Fibroblast of skin of scalp (primary cell): ENCODE measurements at regions not wholly inside any gene's neighbourhood (a gene's known extent, or its start where the extent isn't known, plus 50 kb on each side); places are given as distances from the start of the nearest gene placed in this dataset.
"Not testable (repeated sequence)": the region's sequence is repeated elsewhere in the genome, so short reads cannot be mapped to it uniquely, and the experiment has no call there.

Experiments
- DNase-seq: peaks from one replicate; pipeline ENCODE4 v3.0.0-alpha.2; 2013

DNA sequence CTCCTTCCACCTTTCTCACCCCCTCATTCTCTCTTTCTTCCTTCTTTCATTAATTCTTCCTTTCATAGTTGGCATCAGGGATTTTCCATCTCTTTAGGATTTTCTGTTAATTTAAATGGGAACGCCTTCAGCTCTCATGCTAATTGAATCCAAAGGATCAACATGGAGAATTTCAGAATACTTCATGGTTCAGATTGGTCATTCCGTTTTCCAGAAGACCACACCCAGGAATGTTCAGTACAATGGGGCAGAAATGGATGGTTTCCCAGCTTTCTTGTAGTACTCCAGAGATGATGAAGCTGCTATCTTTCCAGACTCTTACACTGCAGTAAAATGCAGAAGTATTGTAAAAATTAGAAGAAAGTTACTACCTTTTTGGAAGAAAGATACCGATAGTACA, 440.0 kb downstream of the DAD1 start:
- no peak for DNase-seq

DNA sequence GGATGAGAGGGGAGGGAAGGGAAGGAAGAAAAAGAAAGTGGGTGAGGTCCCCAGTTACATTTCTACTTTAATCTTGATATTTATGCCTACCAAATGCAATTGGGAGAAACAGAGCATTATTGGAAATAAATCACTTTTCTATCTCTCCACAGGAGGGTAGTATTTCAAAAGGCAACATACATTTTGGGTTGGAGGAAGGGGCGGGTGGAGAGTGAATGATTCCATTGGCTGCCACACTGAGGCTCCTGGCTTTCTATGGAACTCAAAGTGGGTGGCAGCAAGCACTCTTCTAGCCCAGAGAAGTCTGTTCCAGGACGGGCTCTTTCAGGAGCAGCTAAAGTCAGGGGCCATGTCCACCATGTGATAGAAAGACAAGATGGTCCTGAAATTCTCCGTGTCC, 441.3 kb downstream of the DAD1 start:
- no peak for DNase-seq

DNA sequence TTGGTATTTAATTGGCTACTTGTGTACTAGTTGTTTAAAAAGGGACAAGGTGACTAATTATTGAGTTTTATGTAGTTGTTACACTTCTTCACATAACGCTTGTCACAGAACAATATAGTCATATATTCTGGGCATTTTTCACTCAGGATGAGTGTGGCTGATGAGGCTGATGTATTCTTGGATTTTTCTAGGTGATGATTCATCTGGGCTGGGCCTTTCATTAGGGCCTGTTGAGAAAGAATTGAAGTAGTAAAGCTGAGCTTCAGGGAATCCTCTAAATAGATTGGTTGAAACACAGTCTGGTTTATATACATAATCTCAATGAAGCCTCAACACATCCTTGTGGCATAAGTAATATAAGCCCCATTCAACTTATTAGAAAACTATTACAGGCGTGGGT, 445.7 kb downstream of the DAD1 start:
- no peak for DNase-seq

DNA sequence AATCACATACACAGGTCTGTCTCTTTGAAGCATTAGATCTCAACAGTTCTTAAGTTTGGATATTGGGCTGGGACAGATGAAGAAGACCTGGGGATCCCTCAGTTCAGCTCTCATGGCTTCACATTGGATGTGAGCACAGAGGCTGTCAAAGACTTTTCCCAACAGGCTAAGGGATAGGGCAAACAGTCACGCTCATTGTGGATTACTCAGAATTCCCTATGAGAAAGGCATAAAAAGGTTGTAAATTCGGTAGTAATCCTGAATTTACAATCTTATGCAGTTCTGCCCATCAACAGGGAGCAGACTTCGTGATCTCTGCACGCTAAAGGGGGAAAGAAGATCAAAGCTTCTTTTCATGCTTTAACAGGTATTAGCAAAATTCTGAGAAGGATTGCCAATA, 448.4 kb downstream of the DAD1 start:
- DNase-seq = no peak

DNA sequence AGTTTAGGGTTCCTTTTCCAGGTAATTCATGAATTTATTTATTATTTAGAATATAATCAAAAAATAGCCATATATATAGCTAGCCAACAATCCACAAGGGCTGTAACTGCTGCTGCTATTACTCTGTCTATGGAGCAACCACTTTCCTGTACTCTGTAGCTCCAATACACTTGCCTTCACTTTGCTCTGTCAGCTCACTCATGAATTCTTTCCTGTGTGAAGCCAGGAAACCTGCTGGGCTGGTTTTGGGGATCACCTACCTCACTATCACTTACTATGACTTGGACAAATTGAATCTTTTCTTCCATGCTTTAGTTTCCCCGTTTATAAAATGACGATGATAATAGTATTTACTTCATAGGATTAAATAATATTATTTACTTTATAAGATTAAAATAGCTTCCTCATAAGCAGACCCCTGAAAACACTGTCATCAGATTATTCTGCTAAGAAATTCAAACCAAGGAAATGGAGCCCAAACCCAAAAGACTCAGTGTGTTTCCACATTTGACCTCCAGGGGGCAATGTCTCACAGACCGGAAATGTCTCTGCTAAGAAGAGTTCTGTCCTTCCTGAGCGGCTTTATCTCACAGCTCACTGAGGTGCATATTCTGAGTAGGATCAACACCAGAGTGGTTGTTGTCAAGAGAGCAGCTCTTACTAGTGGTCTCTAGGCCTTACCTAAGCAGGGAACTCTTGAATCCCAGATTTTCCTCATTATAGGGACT, 457.1 kb downstream of the DAD1 start:
- DNase-seq = no peak

DNA sequence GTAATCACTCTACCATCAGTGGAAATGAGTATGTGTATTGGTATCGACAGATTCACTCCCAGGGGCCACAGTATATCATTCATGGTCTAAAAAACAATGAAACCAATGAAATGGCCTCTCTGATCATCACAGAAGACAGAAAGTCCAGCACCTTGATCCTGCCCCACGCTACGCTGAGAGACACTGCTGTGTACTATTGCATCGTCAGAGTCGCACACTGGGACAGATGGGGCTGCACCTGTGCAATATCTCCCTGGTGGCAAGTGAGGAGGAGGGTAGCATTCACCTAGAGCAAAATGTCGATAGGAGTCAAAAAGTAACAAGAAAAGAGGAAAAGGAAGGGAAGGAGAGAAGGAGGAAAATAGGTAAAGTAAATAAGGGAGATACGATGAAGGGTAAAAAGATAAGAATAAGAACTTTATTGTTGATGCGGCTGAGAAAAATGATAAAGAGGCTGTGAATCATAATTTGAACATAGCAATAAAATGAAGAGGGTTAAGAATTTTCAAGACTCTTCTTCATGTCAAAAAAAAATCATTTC, 450.5 kb upstream of the OR4E1 start:
- no peak for DNase-seq

DNA sequence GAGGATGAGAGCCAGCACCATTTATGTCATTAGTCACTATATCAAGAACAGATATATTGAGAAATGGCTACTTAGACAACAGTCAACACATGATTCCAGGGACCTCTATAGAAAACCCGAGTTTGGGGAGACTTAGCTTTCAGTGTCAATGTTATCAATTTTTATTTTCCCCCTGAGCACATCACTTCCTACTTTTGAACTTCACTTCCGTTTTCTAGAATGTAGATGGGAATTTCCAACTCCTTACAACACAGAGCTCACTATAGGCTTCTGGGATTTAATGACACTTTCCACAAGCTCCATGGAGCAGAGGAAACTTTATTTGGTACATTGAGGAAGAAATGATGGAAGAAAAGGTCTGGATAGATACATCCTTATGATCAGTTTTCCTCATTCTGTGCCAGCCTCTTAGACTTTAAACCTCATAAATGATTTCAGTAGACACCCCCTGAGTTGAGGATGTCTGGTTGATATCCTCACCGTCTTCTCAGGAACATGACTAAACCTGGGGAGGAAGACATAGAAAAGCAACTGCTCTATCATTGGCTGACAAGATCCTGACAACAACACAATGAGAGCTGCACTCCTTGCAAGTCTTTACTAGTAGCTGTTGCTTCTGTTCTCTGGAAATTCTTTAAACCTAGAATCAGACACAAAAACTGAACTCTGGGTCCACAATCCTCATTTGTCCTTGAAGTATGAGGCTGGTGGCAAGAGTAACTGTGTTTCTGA, 449.4 kb upstream of the OR4E1 start:
- no peak for DNase-seq

DNA sequence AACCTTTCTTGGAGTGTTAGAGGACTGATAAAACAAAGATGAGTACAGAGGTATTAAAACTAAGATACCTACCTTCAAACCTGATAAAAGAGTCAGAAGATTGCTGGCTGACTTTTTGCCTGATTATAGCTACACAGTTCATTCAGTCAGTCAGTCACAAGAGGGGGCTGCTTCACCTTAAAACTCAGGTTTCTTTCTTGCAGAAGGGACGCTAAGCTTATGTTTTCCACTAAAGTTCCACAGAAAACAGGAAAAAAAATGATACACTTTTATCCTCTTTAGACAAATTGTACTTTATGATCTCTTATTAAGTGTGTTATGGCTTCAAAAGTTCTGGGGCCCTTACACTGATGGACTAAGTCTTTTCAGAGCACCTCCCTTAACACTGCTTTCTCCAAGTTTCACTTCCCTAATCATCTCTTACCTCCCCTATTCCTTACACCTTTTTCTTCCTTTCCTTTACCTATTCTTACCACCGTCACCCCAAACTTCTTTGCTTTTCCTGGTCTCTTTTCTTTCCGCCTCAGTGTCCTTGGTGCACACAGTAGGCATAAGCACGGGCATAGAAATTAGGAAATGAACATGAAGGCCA, 448.7 kb upstream of the OR4E1 start:
- DNase-seq = no peak

DNA sequence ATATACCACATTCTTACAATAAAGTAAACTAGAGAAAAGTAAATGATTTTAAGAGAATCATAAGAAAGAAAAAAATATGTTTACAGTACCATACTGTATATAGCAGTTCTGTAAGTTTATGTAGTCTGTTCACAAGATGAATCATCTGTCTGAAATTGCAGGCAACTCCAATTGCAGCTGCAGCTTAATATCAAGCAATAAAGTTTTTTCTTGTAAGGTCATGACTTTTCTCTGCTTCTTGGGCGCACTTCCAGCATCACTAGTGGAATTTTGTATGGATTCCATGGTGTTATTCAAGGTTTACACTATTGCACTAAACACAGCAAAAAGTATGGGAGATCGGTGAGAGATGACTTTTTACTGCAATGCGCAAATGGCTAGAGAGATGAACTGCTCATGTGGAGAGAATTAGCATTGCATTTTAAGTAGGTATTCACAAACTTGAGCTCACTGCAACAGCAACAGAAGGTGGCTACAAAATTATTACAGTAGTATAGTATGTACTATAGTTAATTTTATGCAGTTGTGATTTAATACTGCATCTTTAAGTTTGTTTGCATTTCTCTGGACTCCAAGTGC, 445.4 kb upstream of the OR4E1 start:
- DNase-seq = peak; percentile 14

DNA sequence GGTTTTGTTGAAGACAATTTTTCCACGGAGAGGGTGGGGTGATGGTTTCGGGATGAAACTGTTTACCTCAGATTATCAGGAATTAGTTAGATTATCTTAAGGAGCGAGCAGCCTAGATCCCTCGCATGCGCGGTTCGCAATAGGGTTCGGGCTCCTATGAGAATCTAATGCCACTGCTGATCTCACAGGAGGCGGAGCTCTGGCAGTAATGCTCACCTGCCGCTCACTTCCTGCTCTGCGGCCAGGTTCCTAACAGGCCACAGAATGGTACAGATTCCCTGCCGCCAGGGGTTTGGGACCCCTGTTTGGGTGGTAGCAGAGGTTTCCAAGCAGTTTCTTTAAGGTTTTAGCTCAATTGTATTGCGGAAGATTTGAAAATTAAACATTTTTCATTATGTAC, 439.8 kb upstream of the OR4E1 start:
- DNase-seq = no peak

DNA sequence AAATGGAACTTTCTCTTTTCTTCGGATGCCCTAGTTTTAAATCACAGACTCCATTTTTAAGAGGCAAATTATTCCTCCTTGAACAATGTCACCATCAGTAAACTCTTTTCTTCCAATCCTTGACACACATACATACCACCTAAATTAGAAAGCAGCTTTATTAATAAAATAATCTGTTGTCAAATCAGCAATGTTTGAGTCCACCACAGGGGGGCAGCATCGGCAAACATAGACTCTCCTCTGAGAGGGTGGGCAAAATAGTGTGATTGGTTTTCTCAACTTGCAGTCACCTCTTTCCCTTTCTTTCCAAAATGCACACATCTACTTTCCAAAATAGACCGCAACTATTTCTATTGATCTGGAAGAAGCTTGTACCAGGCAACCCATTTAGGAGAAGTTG, 438.4 kb upstream of the OR4E1 start:
- DNase-seq = no peak

DNA sequence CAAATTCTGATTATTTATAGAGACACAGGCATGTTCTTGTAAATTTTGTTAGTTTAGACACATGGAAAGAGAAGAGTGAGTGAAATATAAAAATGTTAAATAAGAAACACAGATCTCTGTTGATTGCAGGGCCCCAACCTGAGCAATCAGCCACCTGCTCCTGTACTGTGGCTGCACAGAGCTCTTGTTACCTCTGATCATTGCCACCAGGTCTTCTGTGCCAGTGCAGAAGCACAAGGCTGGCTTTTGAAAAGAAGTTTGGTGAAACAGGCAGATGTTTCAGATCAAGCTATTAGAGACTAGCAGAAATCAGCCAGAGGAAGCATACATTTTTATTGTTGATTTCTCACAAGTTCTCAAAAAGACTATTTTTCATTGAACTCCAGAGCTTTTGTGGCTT, 434.1 kb upstream of the OR4E1 start:
- no peak for DNase-seq

DNA sequence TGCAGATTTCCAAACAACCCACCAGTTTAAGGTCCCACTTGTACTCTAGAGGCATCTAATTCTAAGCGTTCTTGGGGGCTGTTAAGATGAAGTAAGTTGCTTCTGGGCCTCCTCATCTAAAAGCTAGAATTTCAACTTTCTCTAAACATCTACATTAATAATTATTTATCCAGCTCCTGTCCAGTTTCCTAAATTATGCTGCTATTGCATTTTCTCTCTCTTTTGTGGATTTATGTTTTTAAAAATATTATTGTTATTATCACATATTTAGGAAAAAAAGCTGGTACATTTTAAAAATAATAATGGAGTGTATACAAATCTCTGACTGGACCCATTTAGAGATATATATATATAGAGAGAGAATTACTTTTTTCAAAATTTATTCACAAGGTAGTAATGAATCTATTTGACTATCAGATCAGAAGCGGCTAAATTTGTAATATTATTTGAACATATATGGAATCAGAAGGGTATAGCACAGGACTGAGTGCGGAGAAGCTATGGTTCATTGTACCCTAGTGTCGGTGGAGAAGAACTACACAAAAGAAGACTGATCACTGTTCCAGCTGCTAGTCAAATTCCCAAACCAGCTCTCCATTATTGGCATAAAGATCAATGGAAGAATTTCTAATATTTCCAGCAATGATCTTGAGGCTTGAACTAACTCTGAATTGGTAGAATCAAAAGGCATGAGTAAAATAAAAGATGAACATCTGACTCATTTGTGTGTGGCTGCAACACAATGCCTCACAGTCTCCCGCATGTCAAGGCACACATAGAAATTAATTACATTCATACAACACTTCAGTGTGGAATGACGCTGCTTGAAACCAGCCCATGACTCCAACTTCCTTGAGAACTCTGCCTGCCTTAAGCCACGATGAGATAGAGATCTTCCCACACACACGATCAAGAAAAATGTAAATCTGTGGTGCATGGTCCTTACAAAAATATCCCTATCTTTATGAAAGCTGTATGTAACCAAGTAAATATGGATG, 433.4 kb upstream of the OR4E1 start:
- DNase-seq = no peak

DNA sequence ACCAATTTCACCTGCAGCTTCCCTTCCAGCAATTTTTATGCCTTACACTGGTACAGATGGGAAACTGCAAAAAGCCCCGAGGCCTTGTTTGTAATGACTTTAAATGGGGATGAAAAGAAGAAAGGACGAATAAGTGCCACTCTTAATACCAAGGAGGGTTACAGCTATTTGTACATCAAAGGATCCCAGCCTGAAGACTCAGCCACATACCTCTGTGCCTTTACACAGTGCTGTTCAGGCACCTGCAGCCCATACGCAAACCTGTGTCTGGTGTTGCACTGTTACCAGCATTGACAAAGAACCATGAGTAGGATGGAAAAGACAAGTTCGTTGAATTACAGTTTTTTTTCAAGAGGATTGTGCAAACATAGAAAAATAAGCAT, 432.0 kb upstream of the OR4E1 start:
- DNase-seq = no peak

DNA sequence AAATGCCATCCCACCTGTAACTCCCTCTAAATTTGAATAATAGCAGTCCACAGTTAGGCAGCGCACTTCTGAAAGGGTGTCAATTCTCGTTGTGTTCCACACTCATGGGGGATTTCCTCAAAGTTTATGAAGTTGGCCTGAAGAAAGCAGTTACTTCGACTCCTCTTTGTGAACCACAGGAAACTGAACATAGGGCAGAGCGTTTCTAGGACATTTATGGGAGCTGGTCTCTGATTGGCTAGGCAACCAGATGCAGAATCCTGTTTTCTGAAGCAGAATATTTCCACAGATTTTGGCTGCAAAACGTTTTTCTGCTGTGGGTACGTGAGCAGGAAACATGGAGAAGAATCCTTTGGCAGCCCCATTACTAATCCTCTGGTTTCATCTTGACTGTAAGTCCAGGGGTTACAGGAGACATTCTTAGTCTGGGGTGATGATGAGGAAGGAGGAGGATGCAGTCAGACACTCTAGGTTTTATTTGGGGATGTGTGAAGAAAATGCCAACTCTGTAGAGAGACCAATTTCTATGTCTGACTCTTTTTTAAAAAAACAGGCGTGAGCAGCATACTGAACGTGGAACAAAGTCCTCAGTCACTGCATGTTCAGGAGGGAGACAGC, 431.5 kb upstream of the OR4E1 start:
- DNase-seq = no peak

DNA sequence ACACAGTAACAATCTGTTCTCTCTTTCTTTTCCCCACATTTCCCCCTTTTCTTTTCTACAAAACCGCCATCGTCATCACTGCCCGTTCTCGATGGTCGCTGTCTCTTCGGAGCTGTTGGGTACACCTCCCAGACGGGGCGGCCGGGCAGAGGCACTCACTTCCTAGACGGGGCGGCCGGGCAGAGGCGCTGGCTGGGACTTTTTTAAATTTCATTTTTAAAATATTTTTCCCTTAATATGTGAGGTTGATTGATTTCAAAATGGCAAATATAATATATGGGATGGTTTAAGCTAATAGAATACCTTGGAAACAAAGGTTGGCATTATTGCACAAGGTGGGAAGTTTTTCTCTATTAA, 427.1 kb upstream of the OR4E1 start:
- not testable (repeated sequence) for DNase-seq

DNA sequence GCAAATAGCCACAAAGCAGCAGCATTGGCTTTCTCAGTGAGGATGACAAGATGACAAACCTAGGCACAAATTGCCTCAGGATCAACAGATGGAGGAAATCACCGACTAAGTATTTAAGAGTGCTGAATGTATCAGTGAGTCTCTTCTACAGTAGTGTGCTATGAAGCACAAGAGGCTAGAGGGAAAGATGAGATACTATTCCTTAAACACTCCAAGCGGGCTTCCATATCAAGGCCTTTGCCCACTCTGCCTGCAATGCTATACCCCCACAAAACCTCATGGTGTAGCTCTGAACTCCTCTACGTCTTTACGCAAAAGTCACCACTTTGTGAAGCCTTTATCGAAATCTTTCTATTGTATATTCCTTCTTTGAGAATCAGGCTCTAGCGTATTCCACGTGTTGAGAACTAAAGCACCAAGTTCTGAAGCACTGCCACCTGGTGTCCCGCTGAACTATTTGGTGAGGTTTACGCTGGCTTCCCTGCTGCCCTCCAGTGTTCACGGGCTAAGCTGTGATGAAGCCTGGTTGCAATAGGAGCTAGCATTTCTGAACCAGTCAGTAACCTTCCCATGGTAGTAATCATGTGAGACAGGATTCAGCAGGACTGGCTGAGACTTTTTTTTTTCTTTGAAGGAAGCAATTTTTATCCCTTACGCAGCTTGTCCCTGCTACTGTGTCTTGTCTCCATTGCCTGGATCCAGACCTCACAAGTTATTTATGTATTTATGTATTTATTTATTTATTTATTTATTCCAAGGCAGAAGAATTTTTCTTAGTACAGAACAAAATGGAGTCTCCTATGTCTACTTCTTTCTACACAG, 426.5 kb upstream of the OR4E1 start:
- DNase-seq = peak; percentile 34

DNA sequence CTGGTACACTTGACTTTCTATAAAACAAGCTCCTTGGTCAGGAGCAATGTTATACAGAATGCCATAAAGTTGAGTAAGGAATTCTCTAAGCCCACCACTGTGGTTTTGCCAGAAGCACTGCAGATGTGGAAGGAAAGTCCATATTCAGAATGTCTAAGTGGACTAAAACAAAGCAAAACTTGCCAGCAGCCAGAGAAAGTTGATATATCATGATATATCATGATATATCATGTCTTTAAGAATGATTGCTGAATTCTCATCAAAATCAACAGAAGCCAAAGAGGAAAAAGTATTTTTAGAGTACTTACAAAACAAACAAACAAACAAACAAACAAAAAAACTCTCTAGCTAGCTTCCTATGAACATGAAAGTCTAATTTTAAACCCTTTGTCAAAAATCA, 424.8 kb upstream of the OR4E1 start:
- no peak for DNase-seq

DNA sequence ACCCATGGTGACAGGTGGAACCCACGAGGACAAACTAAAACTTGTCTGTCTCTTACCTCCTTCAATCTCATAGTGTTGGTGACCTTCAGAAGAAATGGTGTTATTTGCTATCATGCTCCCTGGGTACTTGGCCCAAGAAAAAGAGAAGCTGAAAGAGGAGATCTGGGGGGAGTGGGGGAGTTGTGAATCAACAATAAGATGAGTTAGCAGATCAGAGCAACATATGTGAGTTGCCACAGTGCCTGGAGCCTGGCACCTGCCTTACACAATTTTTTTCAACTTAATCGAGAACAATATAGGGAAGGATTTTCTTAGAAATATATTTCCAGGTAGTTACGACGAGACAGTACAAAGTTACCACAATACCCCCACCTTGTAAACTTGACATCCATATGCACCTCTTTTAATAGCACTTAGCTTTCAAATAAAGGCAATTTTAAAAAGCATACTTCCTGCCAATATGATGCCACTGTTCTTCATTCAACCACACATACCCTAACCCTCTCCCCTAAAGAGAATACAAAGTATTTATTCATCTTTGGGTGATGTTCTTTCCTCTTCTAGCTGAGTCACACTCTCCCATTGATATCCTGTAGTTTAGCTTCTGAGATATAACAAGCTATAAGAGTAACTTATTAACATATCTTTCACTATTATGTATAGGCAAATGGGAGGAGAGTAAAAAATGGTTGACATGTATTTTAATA, 424.1 kb upstream of the OR4E1 start:
- DNase-seq = no peak

DNA sequence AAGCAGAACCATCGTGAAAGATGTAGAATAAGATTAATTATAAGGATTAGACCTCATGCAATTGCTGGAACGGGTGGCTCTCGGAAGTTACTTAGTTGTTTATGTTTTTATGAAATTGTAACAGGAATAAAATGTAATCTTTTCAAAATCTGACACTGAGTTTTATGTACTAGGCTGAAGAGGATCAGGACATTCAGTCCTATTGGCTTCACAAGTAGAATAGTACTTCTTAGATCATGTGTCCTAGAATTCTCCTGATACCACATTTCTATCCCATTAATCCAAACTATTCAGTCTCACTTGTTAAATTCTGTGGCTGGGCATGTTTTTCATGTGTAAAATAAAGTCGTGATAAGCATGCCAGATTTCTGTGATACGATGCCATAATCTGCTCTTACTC, 423.5 kb upstream of the OR4E1 start:
- DNase-seq = no peak
